OCI-LY1 (cell line): ENCODE measurements at regions not wholly inside any gene's neighbourhood (a gene's known extent, or its start where the extent isn't known, plus 50 kb on each side); places are given as distances from the start of the nearest gene placed in this dataset.
A peak's percentile ranks its signal among the peaks of the same experiment; 100 is the strongest.

ENCODE experiments used
- CTCF ChIP-seq: fragments of 200-600 bp; sonication (generic), shearing (Covaris generic); IDR thresholded peaks from 2 replicates; pipeline ENCODE4 v1.5.1; 2017; ENCODE audit warnings: mild to moderate bottlenecking, antibody characterized with exemption, low read length, moderate library complexity, mixed read lengths
- EZH2 ChIP-seq: fragments of 200-600 bp; sonication (generic), shearing (Covaris generic); IDR thresholded peaks from 2 replicates; pipeline ENCODE4 v1.8.0; 2017; ENCODE audit warnings: borderline replicate concordance, mixed run types, mild to moderate bottlenecking, antibody characterized with exemption, low read length, moderate library complexity, mixed read lengths

- TF ChIP-seq EZH2 (no peak), CTCF (peak; percentile 66)
These were observed 496.9 kb upstream of the VRK2 start for GRCh38 chr2:57549642-57550102.
